GM23338 (cell line): ENCODE measurements at regions not wholly inside any gene's neighbourhood (a gene's known extent, or its start where the extent isn't known, plus 50 kb on each side); places are given as distances from the start of the nearest gene placed in this dataset.

ENCODE experiments used
- ATAC-seq: fragments of 200-7000 bp; cut with Tn5 transposase; 3 replicates; pipeline ENCODE4 v1.9.1; 2020
- DNase-seq: peaks from one replicate; pipeline ENCODE4 v3.0.0-alpha.2; 2015; ENCODE audit warnings: low spot score
- H2AFZ ChIP-seq: fragments of 200-600 bp; sonication (generic); 2 replicates; pipeline ENCODE4 v1.8.0; 2016; ENCODE audit warnings: antibody characterized with exemption, mild to moderate bottlenecking, moderate library complexity
- H3F3A ChIP-seq: fragments of 200-600 bp; sonication (generic); replicated peaks from 2 replicates; pipeline ENCODE4 v1.8.0; 2017; ENCODE audit warnings: antibody characterized with exemption, mixed run types, low read depth
- H3K27ac ChIP-seq: fragments of 200-600 bp; sonication (generic); 2 replicates; pipeline ENCODE4 v1.6.1; 2016; ENCODE audit warnings: low read depth
- H3K27me3 ChIP-seq: fragments of 200-600 bp; sonication (generic); 2 replicates; pipeline ENCODE4 v1.8.0; 2016; ENCODE audit warnings: mild to moderate bottlenecking, mixed run types, moderate library complexity; ENCODE audit not compliant: insufficient read depth
- H3K36me3 ChIP-seq: fragments of 200-600 bp; sonication (generic); 2 replicates; pipeline ENCODE4 v1.8.0; 2016; ENCODE audit warnings: mild to moderate bottlenecking; ENCODE audit not compliant: insufficient read depth
- H3K4me1 ChIP-seq: fragments of 200-600 bp; sonication (generic); 2 replicates; pipeline ENCODE4 v1.8.0; 2016; ENCODE audit warnings: mild to moderate bottlenecking, moderate library complexity; ENCODE audit not compliant: insufficient read depth
- H3K4me2 ChIP-seq: fragments of 200-600 bp; sonication (generic); 2 replicates; pipeline ENCODE4 v1.7.1; 2017; ENCODE audit warnings: mixed run types
- H3K4me3 ChIP-seq: fragments of 200-600 bp; sonication (generic); 2 replicates; pipeline ENCODE4 v1.6.1; 2016; ENCODE audit warnings: mixed run types
- H3K79me2 ChIP-seq: fragments of 200-600 bp; sonication (generic); replicated peaks from 2 replicates; pipeline ENCODE4 v1.8.0; 2017; ENCODE audit warnings: mild to moderate bottlenecking; ENCODE audit not compliant: insufficient read depth
- H3K9me2 ChIP-seq: fragments of 200-600 bp; sonication (generic); 2 replicates; pipeline ENCODE4 v1.8.0; 2017; ENCODE audit not compliant: insufficient read depth
- H4K20me1 ChIP-seq: fragments of 200-600 bp; sonication (generic); replicated peaks from 2 replicates; pipeline ENCODE4 v1.8.0; 2017; ENCODE audit warnings: mild to moderate bottlenecking; ENCODE audit not compliant: insufficient read depth
- H3K27ac Mint-ChIP-seq: 2 replicates; pipeline ENCODE4 v1.8.0; 2020; ENCODE audit warnings: inconsistent platforms, mild to moderate bottlenecking, moderate library complexity, mixed read lengths
- H3K27me3 Mint-ChIP-seq: 3 replicates; pipeline ENCODE4 v1.8.0; 2022; ENCODE audit warnings: low read depth, mild to moderate bottlenecking, moderate library complexity, mixed read lengths, inconsistent platforms; ENCODE audit not compliant: insufficient read depth, poor library complexity
- H3K36me3 Mint-ChIP-seq: 3 replicates; pipeline ENCODE4 v1.8.0; 2021; ENCODE audit warnings: low read depth, mild to moderate bottlenecking, inconsistent platforms, moderate library complexity, mixed read lengths
- H3K4me1 Mint-ChIP-seq: 3 replicates; pipeline ENCODE4 v1.8.0; 2020; ENCODE audit warnings: mild to moderate bottlenecking, inconsistent platforms, mixed read lengths
- H3K4me3 Mint-ChIP-seq: 3 replicates; pipeline ENCODE4 v1.8.0; 2021; ENCODE audit warnings: moderate library complexity, mild to moderate bottlenecking, inconsistent platforms, mixed read lengths
- H3K9me3 Mint-ChIP-seq: 3 replicates; pipeline ENCODE4 v1.8.0; 2020; ENCODE audit warnings: moderate library complexity, mild to moderate bottlenecking, inconsistent platforms, mixed read lengths
- CREB1 ChIP-seq: fragments of 250-450 bp; sonication (Bioruptor Pico); IDR thresholded peaks from 2 replicates; pipeline ENCODE4 v1.5.0; 2020; ENCODE audit warnings: low read depth, mild to moderate bottlenecking, moderate library complexity
- EZH2 ChIP-seq: fragments of 200-600 bp; sonication (generic); IDR thresholded peaks from one replicate; pipeline ENCODE4 v1.8.0; 2017; ENCODE audit warnings: antibody characterized with exemption, mild to moderate bottlenecking, low read depth; ENCODE audit not compliant: unreplicated experiment
- EZH2phosphoT487 ChIP-seq: fragments of 200-600 bp; sonication (generic); IDR thresholded peaks from one replicate; pipeline ENCODE4 v1.8.1; 2018; ENCODE audit warnings: antibody characterized with exemption; ENCODE audit not compliant: unreplicated experiment
- JUNB ChIP-seq: IDR thresholded peaks from one replicate; pipeline ENCODE4 v1.6.1; 2016; ENCODE audit warnings: antibody characterized with exemption; ENCODE audit not compliant: unreplicated experiment
- POLR2AphosphoS5 ChIP-seq: IDR thresholded peaks from 2 replicates; pipeline ENCODE4 v1.6.1; 2016; ENCODE audit warnings: antibody characterized with exemption, low read depth
- STAT1 ChIP-seq: IDR thresholded peaks from one replicate; pipeline ENCODE4 v1.6.1; 2016; ENCODE audit warnings: antibody characterized with exemption; ENCODE audit not compliant: unreplicated experiment
- ZNF114 ChIP-seq: fragments of 250-450 bp; sonication (Bioruptor Pico); IDR thresholded peaks from 2 replicates; pipeline ENCODE4 v1.5.0; 2020; ENCODE audit warnings: mild to moderate bottlenecking, moderate library complexity
- ZNF331 ChIP-seq: fragments of 250-450 bp; sonication (Bioruptor Pico); IDR thresholded peaks from 2 replicates; pipeline ENCODE4 v1.5.0; 2020; ENCODE audit warnings: low read depth, mild to moderate bottlenecking, moderate library complexity
- ZNF462 ChIP-seq: fragments of 250-450 bp; sonication (Bioruptor Pico); IDR thresholded peaks from 2 replicates; pipeline ENCODE4 v1.5.0; 2020; ENCODE audit warnings: mild to moderate bottlenecking, moderate library complexity
- TF ChIP-seq, protein P1 (sequence below), 2 experiments: fragments of 200-600 bp in 1 of 2; sonication (generic) in 1 of 2; conservative IDR thresholded peaks; 2 replicates each; pipeline versions ENCODE4 v1.5.1 to v1.6.1; 2016 to 2017; ENCODE audit warnings: antibody characterized with exemption in 2 of 2, low read depth in 2 of 2, mild to moderate bottlenecking in 2 of 2, moderate library complexity in 1 of 2
- TF ChIP-seq, protein P2 (sequence below): IDR thresholded peaks from 2 replicates; pipeline ENCODE4 v1.6.1; 2016; ENCODE audit warnings: antibody characterized with exemption

- Histone ChIP-seq H3K27me3 (no peaks in the 10 kb centered on the region), H2AFZ (peak overlapping the region; percentile 52; the same call in 1 of the 2 replicates), H3K4me3 (no peak overlapping the region), H3K79me2 (no peaks in the 10 kb centered on the region), H3K36me3 (no peaks in the 10 kb centered on the region), H3K4me2 (no peak overlapping the region), H3K4me1 (no peaks in the 10 kb centered on the region), H3K27ac (no peak overlapping the region), H3F3A (no peaks in the 10 kb centered on the region), H3K9me2 (no peaks in the 10 kb centered on the region; the same call in 1 of the 2 replicates), H4K20me1 (no peaks in the 10 kb centered on the region)
- H3K27me3 Mint-ChIP-seq, result peaks cover 9% of the 10 kb centered on the region
- no peak overlapping the region for H3K27ac Mint-ChIP-seq
- no peak for ATAC-seq
- H3K4me1 Mint-ChIP-seq, result peaks cover 7% of the 10 kb centered on the region; the same call in 2 of the 3 replicates
- TF ChIP-seq ZNF114 (CRISPR knock-in tag), result no peak
- TF ChIP-seq JUNB, result no peak
- no peak for TF ChIP-seq ZNF331 (CRISPR knock-in tag)
- DNase-seq, result no peak
- no peak overlapping the region for H3K4me3 Mint-ChIP-seq
- no peaks in the 10 kb centered on the region for H3K36me3 Mint-ChIP-seq
- H3K9me3 Mint-ChIP-seq, result no peaks in the 10 kb centered on the region
Measured at GRCh38 chr3:177674186-177674585, 476.9 kb upstream of the TBL1XR1 start.

- H3K4me3 ChIP-seq, result no peak overlapping the region
- no peaks in the 10 kb centered on the region for H3K9me3 Mint-ChIP-seq
- H3K4me1 Mint-ChIP-seq, result peaks cover 7% of the 10 kb centered on the region; the same call in 2 of the 3 replicates
- H3K36me3 Mint-ChIP-seq, result no peaks in the 10 kb centered on the region
- H3K79me2 ChIP-seq, result no peaks in the 10 kb centered on the region
- H3K4me3 Mint-ChIP-seq, result no peak overlapping the region
- no peak overlapping the region for H3K4me2 ChIP-seq
- no peaks in the 10 kb centered on the region for H3K4me1 ChIP-seq
- ATAC-seq (no peak), DNase-seq (no peak)
- 0 out of 2 replicates have a peak, but pooled peaks cover 2% of the 10 kb centered on the region for H3K9me2 ChIP-seq
- H2AFZ ChIP-seq, result 0 out of 2 replicates have a peak overlapping the region, but pooled peaks have one; percentile 39
- no peak overlapping the region for H3K27ac ChIP-seq
- H3K27ac Mint-ChIP-seq, result no peak overlapping the region
- no peaks in the 10 kb centered on the region for H3F3A ChIP-seq
- H3K27me3 ChIP-seq, result no peaks in the 10 kb centered on the region
- peaks cover 2% of the 10 kb centered on the region for H3K27me3 Mint-ChIP-seq
- H4K20me1 ChIP-seq, result no peaks in the 10 kb centered on the region
- no peaks in the 10 kb centered on the region for H3K36me3 ChIP-seq
- TF ChIP-seq EZH2phosphoT487 (no peak), POLR2AphosphoS5 (no peak), ZNF462 (CRISPR knock-in tag) (no peak), STAT1 (no peak), EZH2 (no peak), CREB1 (CRISPR knock-in tag) (no peak), ZNF114 (CRISPR knock-in tag) (no peak)
- TF ChIP-seq, protein P1, sequence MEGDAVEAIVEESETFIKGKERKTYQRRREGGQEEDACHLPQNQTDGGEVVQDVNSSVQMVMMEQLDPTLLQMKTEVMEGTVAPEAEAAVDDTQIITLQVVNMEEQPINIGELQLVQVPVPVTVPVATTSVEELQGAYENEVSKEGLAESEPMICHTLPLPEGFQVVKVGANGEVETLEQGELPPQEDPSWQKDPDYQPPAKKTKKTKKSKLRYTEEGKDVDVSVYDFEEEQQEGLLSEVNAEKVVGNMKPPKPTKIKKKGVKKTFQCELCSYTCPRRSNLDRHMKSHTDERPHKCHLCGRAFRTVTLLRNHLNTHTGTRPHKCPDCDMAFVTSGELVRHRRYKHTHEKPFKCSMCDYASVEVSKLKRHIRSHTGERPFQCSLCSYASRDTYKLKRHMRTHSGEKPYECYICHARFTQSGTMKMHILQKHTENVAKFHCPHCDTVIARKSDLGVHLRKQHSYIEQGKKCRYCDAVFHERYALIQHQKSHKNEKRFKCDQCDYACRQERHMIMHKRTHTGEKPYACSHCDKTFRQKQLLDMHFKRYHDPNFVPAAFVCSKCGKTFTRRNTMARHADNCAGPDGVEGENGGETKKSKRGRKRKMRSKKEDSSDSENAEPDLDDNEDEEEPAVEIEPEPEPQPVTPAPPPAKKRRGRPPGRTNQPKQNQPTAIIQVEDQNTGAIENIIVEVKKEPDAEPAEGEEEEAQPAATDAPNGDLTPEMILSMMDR (conservative IDR thresholded peaks at IDR 0.05; ENCODE audit: low read depth in 2 of 2), result no peak
- TF ChIP-seq, protein P2, sequence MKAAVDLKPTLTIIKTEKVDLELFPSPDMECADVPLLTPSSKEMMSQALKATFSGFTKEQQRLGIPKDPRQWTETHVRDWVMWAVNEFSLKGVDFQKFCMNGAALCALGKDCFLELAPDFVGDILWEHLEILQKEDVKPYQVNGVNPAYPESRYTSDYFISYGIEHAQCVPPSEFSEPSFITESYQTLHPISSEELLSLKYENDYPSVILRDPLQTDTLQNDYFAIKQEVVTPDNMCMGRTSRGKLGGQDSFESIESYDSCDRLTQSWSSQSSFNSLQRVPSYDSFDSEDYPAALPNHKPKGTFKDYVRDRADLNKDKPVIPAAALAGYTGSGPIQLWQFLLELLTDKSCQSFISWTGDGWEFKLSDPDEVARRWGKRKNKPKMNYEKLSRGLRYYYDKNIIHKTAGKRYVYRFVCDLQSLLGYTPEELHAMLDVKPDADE, result no peak
Measured at GRCh38 chr3:177676148-177676547, 478.9 kb upstream of the TBL1XR1 start.
